GM23248 (cell line): ENCODE measurements at regions not wholly inside any gene's neighbourhood (a gene's known extent, or its start where the extent isn't known, plus 50 kb on each side); places are given as distances from the start of the nearest gene placed in this dataset.

Experiments
- DNase-seq: peaks from one replicate; pipeline ENCODE4 v3.0.0-alpha.2; 2015
- H2AFZ ChIP-seq: fragments of 200-600 bp; sonication (generic); 2 replicates; pipeline ENCODE4 v1.6.1; 2016; ENCODE audit warnings: antibody characterized with exemption
- H3F3A ChIP-seq: fragments of 200-600 bp; sonication (generic); 2 replicates; pipeline ENCODE4 v1.6.1; 2016; ENCODE audit warnings: mild to moderate bottlenecking, antibody characterized with exemption, mixed run types; ENCODE audit not compliant: insufficient read depth
- H3K27ac ChIP-seq: fragments of 200-600 bp; sonication (generic); 2 replicates; pipeline ENCODE4 v1.5.1; 2016; ENCODE audit warnings: mild to moderate bottlenecking
- H3K27me3 ChIP-seq: fragments of 200-600 bp; sonication (generic); replicated peaks from 2 replicates; pipeline ENCODE4 v1.6.1; 2016; ENCODE audit warnings: mild to moderate bottlenecking; ENCODE audit not compliant: insufficient read depth
- H3K36me3 ChIP-seq: fragments of 200-600 bp; sonication (generic); 2 replicates; pipeline ENCODE4 v1.6.1; 2016; ENCODE audit warnings: low read depth, mild to moderate bottlenecking
- H3K4me1 ChIP-seq: fragments of 200-600 bp; sonication (generic); 2 replicates; pipeline ENCODE4 v1.6.1; 2016; ENCODE audit warnings: mild to moderate bottlenecking; ENCODE audit not compliant: insufficient read depth
- H3K4me2 ChIP-seq: fragments of 200-600 bp; sonication (generic); one replicate; pipeline ENCODE4 v1.6.1; 2016; ENCODE audit warnings: mild to moderate bottlenecking; ENCODE audit not compliant: unreplicated experiment
- H3K4me3 ChIP-seq: fragments of 200-600 bp; sonication (generic); 2 replicates; pipeline ENCODE4 v1.5.1; 2016; ENCODE audit warnings: mild to moderate bottlenecking
- H3K79me2 ChIP-seq: fragments of 200-600 bp; sonication (generic); 2 replicates; pipeline ENCODE4 v1.6.1; 2016; ENCODE audit warnings: mild to moderate bottlenecking; ENCODE audit not compliant: insufficient read depth
- H3K9ac ChIP-seq: fragments of 200-600 bp; sonication (generic); 2 replicates; pipeline ENCODE4 v1.6.1; 2016; ENCODE audit warnings: mild to moderate bottlenecking
- H3K9me2 ChIP-seq: fragments of 200-600 bp; sonication (generic); 2 replicates; pipeline ENCODE4 v1.6.1; 2016; ENCODE audit warnings: mixed run types, mild to moderate bottlenecking, moderate library complexity; ENCODE audit not compliant: insufficient read depth
- H3K9me3 ChIP-seq: fragments of 200-600 bp; sonication (generic); one replicate; pipeline ENCODE4 v1.6.1; 2017; ENCODE audit warnings: low read depth
- H4K20me1 ChIP-seq: fragments of 200-600 bp; sonication (generic); 2 replicates; pipeline ENCODE4 v1.6.0; 2016; ENCODE audit not compliant: insufficient read depth
- EZH2 ChIP-seq: fragments of 200-600 bp; sonication (generic); IDR thresholded peaks from 2 replicates; pipeline ENCODE4 v1.6.1; 2018; ENCODE audit warnings: antibody characterized with exemption, mild to moderate bottlenecking; ENCODE audit not compliant: insufficient read depth, poor library complexity, severe bottlenecking
- EZH2phosphoT487 ChIP-seq: fragments of 200-600 bp; sonication (generic); IDR thresholded peaks from 2 replicates; pipeline ENCODE4 v1.6.1; 2018; ENCODE audit warnings: antibody characterized with exemption, moderate library complexity, mild to moderate bottlenecking, low read depth; ENCODE audit not compliant: insufficient read depth
- WGBS, 2 experiments: methylation state at CpG; one replicate each; pipeline ENCODE4 v1.1.6; 2015 to 2017; ENCODE audit warnings: low lambda C conversion rate in 2 of 2, low coverage in 1 of 2; ENCODE audit errors: missing lambda C conversion rate in 2 of 2; 5-methylcytosine and 5-hydroxymethylcytosine counted together
- in situ Hi-C: fragments of 300-500 bp; cut with MboI; formaldehyde crosslinking; loops from 2 replicates; pipeline ENCODE4 v1.15.0; 2020

DNA sequence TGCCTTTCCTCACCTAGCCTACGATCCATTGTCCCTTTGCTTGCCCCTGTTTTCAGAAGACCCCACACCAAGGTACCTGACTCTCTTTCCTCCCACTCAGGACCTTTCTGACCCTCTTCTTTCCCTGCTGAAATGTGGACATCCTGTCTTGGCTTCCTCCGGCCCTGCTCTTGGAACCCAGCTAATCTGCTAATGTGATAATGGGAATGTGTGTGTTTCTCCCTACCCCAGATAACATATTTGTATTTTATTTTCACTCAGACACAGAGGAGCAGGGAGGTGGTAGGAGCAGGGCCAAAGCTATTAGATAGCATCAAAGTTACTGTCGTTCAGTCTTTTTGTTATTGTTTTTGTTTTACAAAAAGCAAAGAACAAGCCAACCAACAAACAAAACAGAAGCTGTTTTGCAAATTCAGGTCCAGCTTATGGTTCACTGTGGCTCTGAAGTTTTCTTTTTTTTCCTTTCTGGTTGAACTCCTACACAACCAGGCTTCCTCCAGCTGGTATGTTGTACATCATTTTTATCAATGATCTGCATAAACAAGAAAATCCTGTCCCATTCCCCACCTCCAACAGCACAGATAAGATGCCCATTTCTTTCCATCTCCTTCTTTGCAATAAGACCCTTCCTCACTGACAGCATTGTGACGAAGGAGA lies 137.3 kb downstream of the C12orf75 start:
- H3K9me2 ChIP-seq, result no peaks in the 10 kb centered on the region
- no peak overlapping the region for H3K4me2 ChIP-seq
- H4K20me1 ChIP-seq, result no peaks in the 10 kb centered on the region
- H3K4me3 ChIP-seq, result no peak overlapping the region
- H3K9ac ChIP-seq, result no peak overlapping the region
- no peaks in the 10 kb centered on the region for H3K27me3 ChIP-seq
- no peak for DNase-seq
- 92 to 95% methylated on average over 4 of the region's 4 CpGs for WGBS, 2 experiments
- in situ Hi-C loops, result no loop called here
- no peak overlapping the region for H2AFZ ChIP-seq
- no peaks in the 10 kb centered on the region; the same call in 1 of the 2 replicates for H3K4me1 ChIP-seq
- H3K36me3 ChIP-seq, result no peaks in the 10 kb centered on the region
- TF ChIP-seq EZH2 (no peak), EZH2phosphoT487 (no peak)
- no peaks in the 10 kb centered on the region for H3K79me2 ChIP-seq
- H3F3A ChIP-seq, result peaks cover 5% of the 10 kb centered on the region; the same call in 1 of the 2 replicates
- no peak overlapping the region for H3K27ac ChIP-seq
- no peaks in the 10 kb centered on the region for H3K9me3 ChIP-seq

DNA sequence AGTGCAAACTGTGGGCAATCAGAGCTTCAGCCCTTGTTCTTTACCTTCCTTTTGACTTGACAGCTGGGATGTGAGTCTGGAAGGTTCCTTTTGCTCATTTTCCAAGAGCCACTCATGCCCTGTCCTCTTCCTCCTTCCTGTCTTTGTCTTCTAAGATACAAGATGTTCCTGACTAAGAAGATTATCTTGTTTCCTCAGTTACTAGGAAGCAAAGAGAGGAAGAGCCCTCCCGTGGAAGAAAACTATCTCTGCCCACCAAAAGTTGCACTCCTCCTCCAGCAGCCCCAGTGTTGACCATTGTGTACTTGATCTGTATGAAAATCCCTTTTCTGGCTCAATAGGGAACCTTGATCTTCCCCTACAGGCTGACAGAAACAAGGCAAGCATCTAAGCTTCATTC lies 138.0 kb downstream of the C12orf75 start:
- Histone ChIP-seq H3K4me2 (no peak overlapping the region), H3F3A (no peaks in the 10 kb centered on the region), H3K9ac (no peak overlapping the region), H2AFZ (no peak overlapping the region), H3K36me3 (no peaks in the 10 kb centered on the region), H3K9me3 (no peaks in the 10 kb centered on the region), H3K27me3 (no peaks in the 10 kb centered on the region), H3K9me2 (no peaks in the 10 kb centered on the region), H4K20me1 (no peaks in the 10 kb centered on the region), H3K4me1 (no peaks in the 10 kb centered on the region), H3K4me3 (no peak overlapping the region), H3K79me2 (no peaks in the 10 kb centered on the region), H3K27ac (no peak overlapping the region)
- no peak for DNase-seq
- 47 to 69% methylated on average over 1 of the region's 1 CpG for WGBS, 2 experiments
- in situ Hi-C loops, result no loop called here
- TF ChIP-seq EZH2phosphoT487 (no peak), EZH2 (no peak)

DNA sequence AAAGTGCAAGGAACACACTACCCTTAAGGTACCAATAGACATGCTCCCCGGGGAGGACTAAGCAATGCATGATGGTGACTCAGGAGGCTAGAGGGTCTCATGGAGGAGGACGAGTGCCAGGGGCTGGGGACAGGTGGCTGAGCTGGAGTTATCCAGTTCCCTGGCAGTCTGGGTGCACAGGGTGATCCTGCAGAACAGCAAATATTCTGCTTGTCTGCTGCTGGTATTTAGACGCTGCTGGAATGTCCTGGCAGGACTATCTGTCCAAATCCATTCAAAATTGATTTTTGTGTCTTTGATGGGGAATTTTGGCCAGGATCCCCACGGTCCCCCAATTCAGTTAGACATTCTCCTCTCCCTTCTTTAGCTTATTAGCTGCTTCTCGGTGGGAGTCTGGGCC lies 138.7 kb downstream of the C12orf75 start:
- no peak overlapping the region for H3K27ac ChIP-seq
- no peak overlapping the region for H3K4me2 ChIP-seq
- 62 to 68% methylated on average over 5 of the region's 5 CpGs for WGBS, 2 experiments
- no peaks in the 10 kb centered on the region for H3K4me1 ChIP-seq
- TF ChIP-seq EZH2, result no peak
- no peaks in the 10 kb centered on the region for H3K36me3 ChIP-seq
- H3K9me2 ChIP-seq, result no peaks in the 10 kb centered on the region
- no peaks in the 10 kb centered on the region for H3K27me3 ChIP-seq
- DNase-seq, result no peak
- H3K9me3 ChIP-seq, result no peaks in the 10 kb centered on the region
- no peak overlapping the region for H2AFZ ChIP-seq
- in situ Hi-C loops, result no loop called here
- no peak overlapping the region for H3K9ac ChIP-seq
- H3K4me3 ChIP-seq, result no peak overlapping the region
- H3K79me2 ChIP-seq, result no peaks in the 10 kb centered on the region
- H4K20me1 ChIP-seq, result no peaks in the 10 kb centered on the region
- H3F3A ChIP-seq, result no peaks in the 10 kb centered on the region

DNA sequence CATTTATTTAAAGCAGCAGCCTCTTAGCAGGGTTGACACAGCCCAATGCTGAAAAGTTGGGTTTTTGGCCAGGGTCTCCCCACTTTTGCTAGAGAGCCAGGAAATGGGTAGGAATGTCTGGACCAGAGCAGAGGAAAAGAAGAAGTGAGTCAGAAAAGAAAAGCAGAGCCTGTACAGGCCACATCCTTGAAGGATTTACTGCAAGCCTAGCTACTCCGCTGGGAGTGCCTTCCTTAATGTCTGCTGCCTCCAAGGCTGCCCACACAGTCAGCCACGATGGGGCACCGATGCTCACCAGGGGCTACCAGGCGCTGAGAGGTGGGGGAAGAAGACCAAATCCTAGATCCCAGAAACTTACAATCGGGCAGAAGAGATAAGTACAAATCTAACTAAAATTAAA lies 139.2 kb downstream of the C12orf75 start:
- no peaks in the 10 kb centered on the region for H3K27me3 ChIP-seq
- no peaks in the 10 kb centered on the region for H4K20me1 ChIP-seq
- no peaks in the 10 kb centered on the region for H3K9me3 ChIP-seq
- DNase-seq, result no peak
- no peaks in the 10 kb centered on the region for H3K9me2 ChIP-seq
- H3K27ac ChIP-seq, result no peak overlapping the region
- H3K4me2 ChIP-seq, result no peak overlapping the region
- H3F3A ChIP-seq, result no peaks in the 10 kb centered on the region
- H3K4me3 ChIP-seq, result no peak overlapping the region
- WGBS, 2 experiments, result 72 to 74% methylated on average over 5 of the region's 5 CpGs
- in situ Hi-C loops, result no loop called here
- TF ChIP-seq EZH2phosphoT487 (no peak), EZH2 (no peak)
- no peaks in the 10 kb centered on the region for H3K36me3 ChIP-seq
- H3K4me1 ChIP-seq, result 0 out of 2 replicates have a peak, but pooled peaks cover 3% of the 10 kb centered on the region
- H3K79me2 ChIP-seq, result no peaks in the 10 kb centered on the region
- H3K9ac ChIP-seq, result no peak overlapping the region
- no peak overlapping the region for H2AFZ ChIP-seq

DNA sequence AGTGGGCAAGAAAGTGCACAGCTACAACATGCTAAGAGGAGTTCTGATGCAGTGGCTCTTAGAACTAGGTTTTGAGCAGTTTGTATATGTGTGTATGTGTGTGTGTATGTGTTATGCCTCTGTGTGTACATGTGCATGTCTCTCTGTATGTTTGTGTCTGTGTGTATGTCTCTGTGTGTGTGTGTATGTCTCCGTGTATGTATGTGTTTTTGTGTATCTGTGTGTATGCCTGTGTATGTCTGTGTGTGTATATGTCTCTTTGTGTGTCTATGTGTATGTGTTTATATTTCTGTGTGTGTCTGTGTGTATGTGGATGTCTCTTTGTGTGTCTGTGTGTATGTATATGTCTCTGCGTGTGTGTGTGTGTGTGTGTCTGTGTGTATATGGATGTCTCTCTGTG lies 139.6 kb downstream of the C12orf75 start:
- Histone ChIP-seq H4K20me1 (no peaks in the 10 kb centered on the region), H3K4me3 (no peak overlapping the region), H3K9me3 (no peaks in the 10 kb centered on the region), H3K27me3 (no peaks in the 10 kb centered on the region), H3K4me2 (no peak overlapping the region), H2AFZ (no peak overlapping the region), H3K36me3 (no peaks in the 10 kb centered on the region), H3K79me2 (no peaks in the 10 kb centered on the region), H3F3A (no peaks in the 10 kb centered on the region), H3K27ac (no peak overlapping the region), H3K9me2 (no peaks in the 10 kb centered on the region), H3K4me1 (0 out of 2 replicates have a peak, but pooled peaks cover 6% of the 10 kb centered on the region), H3K9ac (no peak overlapping the region)
- TF ChIP-seq EZH2phosphoT487 (no peak), EZH2 (no peak)
- DNase-seq, result no peak
- in situ Hi-C loops, result no loop called here
- 78 to 93% methylated on average over 2 of the region's 2 CpGs for WGBS, 2 experiments
